Breast epithelium (tissue), 3 donors: ENCODE measurements at regions not wholly inside any gene's neighbourhood (a gene's known extent, or its start where the extent isn't known, plus 50 kb on each side); places are given as distances from the start of the nearest gene placed in this dataset.

ENCODE experiments used
- CTCF ChIP-seq, 3 donors: fragments of 450-650 bp; IDR thresholded peaks; one replicate each; pipeline ENCODE4 v1.5.1; 2016 to 2017; ENCODE audit warnings: antibody characterized with exemption in 3 of 3, mild to moderate bottlenecking in 3 of 3, moderate library complexity in 3 of 3
- POLR2A ChIP-seq: fragments of 450-650 bp; IDR thresholded peaks from one replicate; pipeline ENCODE4 v1.6.1; 2016; ENCODE audit warnings: antibody characterized with exemption, mild to moderate bottlenecking, moderate library complexity

GRCh38 chr10:60681103-60681502, 97.2 kb upstream of the CDK1 start:
- TF ChIP-seq CTCF (IDR thresholded peaks at IDR 0.05) (no peak), POLR2A (no peak)
